IMR-90 (cell line): ENCODE measurements at regions not wholly inside any gene's neighbourhood (a gene's known extent, or its start where the extent isn't known, plus 50 kb on each side); places are given as distances from the start of the nearest gene placed in this dataset.

ENCODE experiments used
- ATAC-seq: fragments of 200-7000 bp; cut with Tn5 transposase; 2 replicates; pipeline ENCODE4 v1.9.1; 2020; ENCODE audit warnings: low read depth, mild to moderate bottlenecking, moderate library complexity
- BruUV-seq: library from RNA; stranded (reverse); fragments of 400-500 nt; replicated peaks from 2 replicates; lab custom pipeline; 2021; lab: Mats Ljungman, UMichigan
- CTCF ChIA-PET: fragments of 300-600 bp; formaldehyde crosslinking; extraction: SDS; loops from one replicate; lab custom pipeline; 2021; ENCODE audit warnings: antibody characterized with exemption; lab: Yijun Ruan, JAX
- POLR2A ChIA-PET: fragments of 300-600 bp; sonication (Branson Sonifier 250); formaldehyde crosslinking; loops from one replicate; lab custom pipeline; 2022; ENCODE audit warnings: antibody characterized with exemption; ENCODE audit not compliant: unreplicated experiment; lab: Charles Lee
- DNase-seq: peaks from one replicate; pipeline ENCODE4 v3.0.0; 2013
- H2AFZ ChIP-seq: replicated peaks from 2 replicates; pipeline ENCODE3; 2013; ENCODE audit warnings: low read length, mild to moderate bottlenecking; ENCODE audit not compliant: poor library complexity
- H2AK5ac ChIP-seq: 2 replicates; pipeline ENCODE4 v1.6.1; 2013; ENCODE audit warnings: low read depth, low read length, inconsistent platforms
- H2AK9ac ChIP-seq: replicated peaks from 2 replicates; pipeline ENCODE3; 2013; ENCODE audit warnings: mild to moderate bottlenecking, low read depth, low read length, moderate library complexity; ENCODE audit not compliant: poor library complexity
- H2BK120ac ChIP-seq: 2 replicates; pipeline ENCODE4 v1.6.1; 2013; ENCODE audit warnings: low read depth, low read length, inconsistent platforms
- H2BK15ac ChIP-seq: 3 replicates; pipeline ENCODE4 v1.6.1; 2013; ENCODE audit warnings: low read depth, low read length, inconsistent platforms
- H2BK20ac ChIP-seq: 2 replicates; pipeline ENCODE4 v1.6.1; 2013; ENCODE audit warnings: low read depth, mild to moderate bottlenecking, inconsistent platforms, low read length, moderate library complexity
- H2BK5ac ChIP-seq: 2 replicates; pipeline ENCODE4 v1.6.1; 2013; ENCODE audit warnings: mild to moderate bottlenecking, low read depth, low read length, inconsistent platforms; ENCODE audit not compliant: poor library complexity, severe bottlenecking
- H3K14ac ChIP-seq: replicated peaks from 2 replicates; pipeline ENCODE4 v1.6.1; 2013; ENCODE audit warnings: low read depth, low read length, inconsistent platforms
- H3K18ac ChIP-seq: 2 replicates; pipeline ENCODE4 v1.6.1; 2013; ENCODE audit warnings: low read depth, low read length, control low read depth
- H3K23ac ChIP-seq: 2 replicates; pipeline ENCODE4 v1.6.1; 2013; ENCODE audit warnings: low read depth, low read length, inconsistent platforms
- H3K27ac ChIP-seq: 2 replicates; pipeline ENCODE4 v1.5.1; 2013; ENCODE audit warnings: mild to moderate bottlenecking, control low read depth, low read length; ENCODE audit not compliant: insufficient read depth
- H3K27me3 ChIP-seq: 2 replicates; pipeline ENCODE4 v1.6.1; 2013; ENCODE audit warnings: low read length; ENCODE audit not compliant: control insufficient read depth, insufficient read depth
- H3K36me3 ChIP-seq: 2 replicates; pipeline ENCODE4 v1.6.1; 2013; ENCODE audit warnings: low read length, mixed read lengths; ENCODE audit not compliant: control insufficient read depth, insufficient read depth
- H3K4ac ChIP-seq: 2 replicates; pipeline ENCODE4 v1.6.1; 2013; ENCODE audit warnings: low read depth, low read length, inconsistent platforms
- H3K4me1 ChIP-seq: 2 replicates; pipeline ENCODE4 v1.6.1; 2013; ENCODE audit warnings: low read length, mixed read lengths; ENCODE audit not compliant: control insufficient read depth, insufficient read depth
- H3K4me2 ChIP-seq: 2 replicates; pipeline ENCODE4 v1.6.1; 2013; ENCODE audit warnings: low read depth, mild to moderate bottlenecking, control low read depth, low read length, moderate library complexity
- H3K4me3 ChIP-seq: 2 replicates; pipeline ENCODE4 v1.5.1; 2013; ENCODE audit warnings: low read depth, mild to moderate bottlenecking, control low read depth, low read length, moderate library complexity; ENCODE audit not compliant: insufficient read depth
- H3K56ac ChIP-seq: 2 replicates; pipeline ENCODE4 v1.6.1; 2013; ENCODE audit warnings: low read length, inconsistent platforms; ENCODE audit not compliant: insufficient read depth; ENCODE audit errors: extremely low read depth
- H3K79me1 ChIP-seq, 2 experiments: 2 replicates each; pipeline ENCODE4 v1.6.1; 2013; ENCODE audit warnings: low read length in 2 of 2, inconsistent platforms in 1 of 2, low read depth in 1 of 2
- H3K9ac ChIP-seq: 2 replicates; pipeline ENCODE4 v1.6.1; 2013; ENCODE audit warnings: low read depth, low read length, control low read depth
- H3K9me1 ChIP-seq: 2 replicates; pipeline ENCODE4 v1.6.1; 2013; ENCODE audit warnings: low read length, inconsistent platforms; ENCODE audit not compliant: insufficient read depth
- H3K9me3 ChIP-seq: 2 replicates; pipeline ENCODE4 v1.6.1; 2013; ENCODE audit warnings: low read length; ENCODE audit not compliant: control insufficient read depth, insufficient read depth
- H4K20me1 ChIP-seq: 2 replicates; pipeline ENCODE4 v1.6.1; 2013; ENCODE audit warnings: low read length, inconsistent platforms; ENCODE audit not compliant: insufficient read depth
- H4K5ac ChIP-seq: 2 replicates; pipeline ENCODE4 v1.6.1; 2013; ENCODE audit warnings: mild to moderate bottlenecking, low read depth, low read length, control low read depth
- H4K8ac ChIP-seq, 2 experiments: 2 replicates each; pipeline ENCODE4 v1.6.1; 2013; ENCODE audit warnings: low read depth in 2 of 2, low read length in 2 of 2, control low read depth in 1 of 2, inconsistent platforms in 1 of 2
- H4K91ac ChIP-seq: 2 replicates; pipeline ENCODE4 v1.6.1; 2013; ENCODE audit warnings: low read depth, low read length, inconsistent platforms; ENCODE audit not compliant: insufficient read depth
- BHLHE40 ChIP-seq: fragments of 150-350 bp; IDR thresholded peaks from 2 replicates; pipeline ENCODE4 v1.6.1; 2016; ENCODE audit warnings: mild to moderate bottlenecking, low read depth, low read length
- MXI1 ChIP-seq: IDR thresholded peaks from 2 replicates; pipeline ENCODE4 v1.6.1; 2012; ENCODE audit warnings: low read depth, mild to moderate bottlenecking, low read length, moderate library complexity, borderline replicate concordance
- WGBS, 2 experiments: methylation state at CpG; one replicate each; pipeline versions ENCODE4 v1.1.5 to v1.1.7; 2013; ENCODE audit warnings: missing lambda C conversion rate in 2 of 2; ENCODE audit not compliant: insufficient read length in 1 of 2; ENCODE audit errors: extremely low coverage in 2 of 2; 5-methylcytosine and 5-hydroxymethylcytosine counted together
- dilution Hi-C: fragments of 300-500 bp; cut with HindIII; formaldehyde crosslinking; loops from one replicate; pipeline ENCODE4 v1.14.3; 2018; ENCODE audit warnings: low sequenced_read_pairs; ENCODE audit not compliant: unreplicated experiment
- in situ Hi-C: fragments of 300-500 bp; cut with MboI; formaldehyde crosslinking; loops from 3 replicates; pipeline ENCODE4 v1.14.3; 2019; ENCODE audit warnings: low sequenced_read_pairs, inconsistent platforms, mixed read lengths
- intact Hi-C: fragments of 100-400 bp; cut with micrococcal nuclease; formaldehyde crosslinking; loops from 2 replicates; pipeline ENCODE4 v1.10.0; 2022
- TF ChIP-seq, protein P1 (sequence below): fragments of 150-350 bp; IDR thresholded peaks from 2 replicates; pipeline ENCODE4 v1.6.1; 2017; ENCODE audit warnings: mild to moderate bottlenecking, antibody characterized with exemption, low read length, low read depth

DNA sequence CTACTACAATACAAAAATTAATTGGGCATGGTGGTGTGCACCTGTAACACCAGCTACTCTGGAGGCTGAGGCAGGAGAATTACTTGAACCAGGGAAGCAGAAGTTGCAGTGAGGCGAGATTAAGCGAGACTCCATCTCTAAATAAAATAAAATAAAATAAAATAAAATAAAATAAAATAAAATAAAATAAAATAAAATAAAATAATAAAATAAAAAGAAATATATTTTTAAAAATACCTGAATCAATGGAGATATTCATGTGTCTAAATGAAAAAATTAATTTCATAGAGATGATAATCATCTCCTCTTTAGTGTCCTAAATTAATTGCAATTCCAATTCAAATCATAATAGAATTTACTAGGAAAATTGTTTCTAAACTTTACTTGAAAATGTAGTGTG lies 406.1 kb upstream of the POU3F4 start:
- DNase-seq (no peak), ATAC-seq (no peak)
- Histone ChIP-seq H2AK9ac (no peak overlapping the region), H2BK5ac (no peak overlapping the region), H4K91ac (no peak overlapping the region), H3K4me1 (no peaks in the 10 kb centered on the region), H3K79me1 (no peaks in the 10 kb centered on the region), H4K5ac (no peak overlapping the region), H3K4me2 (no peak overlapping the region), H3K9me3 (no peaks in the 10 kb centered on the region), H2BK20ac (no peak overlapping the region), H3K14ac (no peak overlapping the region), H4K20me1 (no peaks in the 10 kb centered on the region), H2AFZ (no peak overlapping the region), H4K8ac (no peak overlapping the region), H2AK5ac (no peak overlapping the region), H3K9me1 (no peaks in the 10 kb centered on the region), H3K4ac (no peak overlapping the region), H3K27ac (no peak overlapping the region), H3K27me3 (no peaks in the 10 kb centered on the region), H2BK15ac (no peak overlapping the region), H3K9ac (no peak overlapping the region), H2BK120ac (no peak overlapping the region), H3K23ac (no peak overlapping the region), H3K4me3 (no peak overlapping the region), H3K18ac (no peak overlapping the region), H3K36me3 (no peaks in the 10 kb centered on the region), H3K56ac (no peak overlapping the region)
- dilution Hi-C loops (no loop called here), in situ Hi-C loops (no loop called here), intact Hi-C loops (no loop called here)
- BruUV-seq = no TSS peak
- TF ChIP-seq, protein P1, sequence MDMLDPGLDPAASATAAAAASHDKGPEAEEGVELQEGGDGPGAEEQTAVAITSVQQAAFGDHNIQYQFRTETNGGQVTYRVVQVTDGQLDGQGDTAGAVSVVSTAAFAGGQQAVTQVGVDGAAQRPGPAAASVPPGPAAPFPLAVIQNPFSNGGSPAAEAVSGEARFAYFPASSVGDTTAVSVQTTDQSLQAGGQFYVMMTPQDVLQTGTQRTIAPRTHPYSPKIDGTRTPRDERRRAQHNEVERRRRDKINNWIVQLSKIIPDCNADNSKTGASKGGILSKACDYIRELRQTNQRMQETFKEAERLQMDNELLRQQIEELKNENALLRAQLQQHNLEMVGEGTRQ = no peak
- TF ChIP-seq BHLHE40 (no peak), MXI1 (no peak)
- ChIA-PET CTCF (no interaction called here), POLR2A (no interaction called here)
- no CpG with 5 or more reads among the region's 2 CpGs for WGBS, 2 experiments
